ENCODE measurements at regions not wholly inside any gene's neighbourhood (a gene's known extent, or its start where the extent isn't known, plus 50 kb on each side); places are given as distances from the start of the nearest gene placed in this dataset.

- no peak overlapping the region for H3K4me3 ChIP-seq
- Mint-ChIP-seq H3K36me3 (no peaks in the 10 kb centered on the region), H3K4me1 (no peaks in the 10 kb centered on the region), H3K4me3 (no peak overlapping the region), H3K9me3 (no peaks in the 10 kb centered on the region), H3K27me3 (ENCODE audit: insufficient read depth, low read depth) (no peaks in the 10 kb centered on the region), H3K27ac (no peak overlapping the region)
- no peaks in the 10 kb centered on the region for H3K36me3 ChIP-seq
- H3K27ac ChIP-seq: no peak overlapping the region
- H3F3A ChIP-seq (ENCODE audit: low read depth): no peaks in the 10 kb centered on the region
- no peaks in the 10 kb centered on the region for H3K4me1 ChIP-seq
- H2AFZ ChIP-seq (replicated peaks): no peak overlapping the region
- no peaks in the 10 kb centered on the region for H4K20me1 ChIP-seq (ENCODE audit: low read depth)
- no peaks in the 10 kb centered on the region for H3K79me2 ChIP-seq (ENCODE audit: low read depth)
- TF ChIP-seq EZH2phosphoT487 (IDR thresholded peaks at IDR 0.05) (no peak), EZH2 (IDR thresholded peaks at IDR 0.05) (no peak), CTCF (IDR thresholded peaks at IDR 0.05) (no peak)
- no peak for DNase-seq (ENCODE audit: low spot score)
- H3K9me3 ChIP-seq (ENCODE audit: low read depth): no peaks in the 10 kb centered on the region
- no peak overlapping the region for H3K4me2 ChIP-seq
- no peak overlapping the region for H3K9ac ChIP-seq
- H3K27me3 ChIP-seq: no peaks in the 10 kb centered on the region
Observed at GRCh38 chr5:148708854-148709253, 54.5 kb upstream of the HTR4 start.

- Histone ChIP-seq H3K27ac (no peak overlapping the region), H3K4me1 (no peaks in the 10 kb centered on the region), H2AFZ (replicated peaks) (no peak overlapping the region), H3K9me3 (ENCODE audit: low read depth) (no peaks in the 10 kb centered on the region), H3K4me2 (no peak overlapping the region), H3K4me3 (no peak overlapping the region), H3F3A (ENCODE audit: low read depth) (no peaks in the 10 kb centered on the region), H3K27me3 (no peaks in the 10 kb centered on the region), H3K79me2 (ENCODE audit: low read depth) (no peaks in the 10 kb centered on the region), H3K9ac (no peak overlapping the region), H3K36me3 (no peaks in the 10 kb centered on the region), H4K20me1 (ENCODE audit: low read depth) (no peaks in the 10 kb centered on the region)
- no peak overlapping the region for H3K27ac Mint-ChIP-seq
- H3K9me3 Mint-ChIP-seq: no peaks in the 10 kb centered on the region
- H3K4me3 Mint-ChIP-seq: no peak overlapping the region
- H3K4me1 Mint-ChIP-seq: no peaks in the 10 kb centered on the region
- H3K27me3 Mint-ChIP-seq (ENCODE audit: insufficient read depth, low read depth): no peaks in the 10 kb centered on the region
- H3K36me3 Mint-ChIP-seq: no peaks in the 10 kb centered on the region
- DNase-seq (ENCODE audit: low spot score): no peak
- TF ChIP-seq EZH2 (IDR thresholded peaks at IDR 0.05): no peak
- TF ChIP-seq EZH2phosphoT487 (IDR thresholded peaks at IDR 0.05): no peak
- no peak for TF ChIP-seq CTCF (IDR thresholded peaks at IDR 0.05)
Observed at GRCh38 chr5:148711961-148712360, 57.6 kb upstream of the HTR4 start.

- no peak for DNase-seq (ENCODE audit: low spot score)
- no peak overlapping the region for H2AFZ ChIP-seq (replicated peaks)
- H4K20me1 ChIP-seq (ENCODE audit: low read depth): no peaks in the 10 kb centered on the region
- H3K27ac Mint-ChIP-seq: no peak overlapping the region
- H3K36me3 ChIP-seq: no peaks in the 10 kb centered on the region
- no peaks in the 10 kb centered on the region for H3K36me3 Mint-ChIP-seq
- no peaks in the 10 kb centered on the region for H3K79me2 ChIP-seq (ENCODE audit: low read depth)
- no peaks in the 10 kb centered on the region for H3F3A ChIP-seq (ENCODE audit: low read depth)
- H3K9ac ChIP-seq: no peak overlapping the region
- no peaks in the 10 kb centered on the region for H3K4me1 Mint-ChIP-seq
- TF ChIP-seq EZH2phosphoT487 (IDR thresholded peaks at IDR 0.05): no peak
- no peak for TF ChIP-seq CTCF (IDR thresholded peaks at IDR 0.05)
- no peak for TF ChIP-seq EZH2 (IDR thresholded peaks at IDR 0.05)
- H3K4me1 ChIP-seq: no peaks in the 10 kb centered on the region
- no peaks in the 10 kb centered on the region for H3K9me3 Mint-ChIP-seq
- no peaks in the 10 kb centered on the region for H3K27me3 Mint-ChIP-seq (ENCODE audit: insufficient read depth, low read depth)
- no peaks in the 10 kb centered on the region for H3K27me3 ChIP-seq
- H3K4me2 ChIP-seq: no peak overlapping the region
- H3K27ac ChIP-seq: no peak overlapping the region
- no peak overlapping the region for H3K4me3 ChIP-seq
- no peak overlapping the region for H3K4me3 Mint-ChIP-seq
- no peaks in the 10 kb centered on the region for H3K9me3 ChIP-seq (ENCODE audit: low read depth)
Observed at GRCh38 chr5:148713735-148714508, 59.6 kb upstream of the HTR4 start.
